GM19328 (cell line): ENCODE measurements at regions not wholly inside any gene's neighbourhood (a gene's known extent, or its start where the extent isn't known, plus 50 kb on each side); places are given as distances from the start of the nearest gene placed in this dataset.
"Not testable (repeated sequence)": the region's sequence is repeated elsewhere in the genome, so short reads cannot be mapped to it uniquely, and the experiment has no call there.

ENCODE experiments used
- ATAC-seq: cut with Tn5 transposase; IDR thresholded peaks from one replicate; pipeline ENCODE4 v1.9.1; 2021; ENCODE audit warnings: mild to moderate bottlenecking, moderate library complexity; ENCODE audit not compliant: unreplicated experiment

- ATAC-seq = no peak
Observed at GRCh38 chr10:105597312-105597711, 956.2 kb downstream of the SORCS3 start.

- ATAC-seq = no peak
Observed at GRCh38 chr10:105596749-105597148, 955.7 kb downstream of the SORCS3 start.

GRCh38 chr10:105594296-105594695 lies 953.2 kb downstream of the SORCS3 start:
- no peak for ATAC-seq

GRCh38 chr10:105592468-105592867 lies 951.4 kb downstream of the SORCS3 start:
- ATAC-seq = no peak

GRCh38 chr10:105586451-105587098 lies 945.5 kb downstream of the SORCS3 start:
- ATAC-seq = no peak

- ATAC-seq = no peak
Observed at GRCh38 chr10:105585753-105586152, 944.7 kb downstream of the SORCS3 start.

GRCh38 chr10:105585171-105585570 lies 944.1 kb downstream of the SORCS3 start:
- no peak for ATAC-seq

GRCh38 chr10:105579112-105579511 lies 938.0 kb downstream of the SORCS3 start:
- ATAC-seq = no peak

- ATAC-seq = no peak
Observed at GRCh38 chr10:105577865-105578607, 936.9 kb downstream of the SORCS3 start.

GRCh38 chr10:105559333-105560097 lies 918.4 kb downstream of the SORCS3 start:
- no peak for ATAC-seq

- ATAC-seq = not testable (repeated sequence)
Observed at GRCh38 chr10:105550453-105550852, 909.4 kb downstream of the SORCS3 start.

GRCh38 chr10:105549731-105550130 lies 908.6 kb downstream of the SORCS3 start:
- ATAC-seq = no peak

- ATAC-seq = no peak
Observed at GRCh38 chr10:105545101-105545500, 904.0 kb downstream of the SORCS3 start.

GRCh38 chr10:105540381-105540780 lies 899.3 kb downstream of the SORCS3 start:
- no peak for ATAC-seq

GRCh38 chr10:105538874-105539273 lies 897.8 kb downstream of the SORCS3 start:
- no peak for ATAC-seq

- no peak for ATAC-seq
Observed at GRCh38 chr10:105535478-105535877, 894.4 kb downstream of the SORCS3 start.

- ATAC-seq = no peak
Observed at GRCh38 chr10:105534086-105534485, 893.0 kb downstream of the SORCS3 start.

- ATAC-seq = no peak
Observed at GRCh38 chr10:105516511-105516910, 875.4 kb downstream of the SORCS3 start.

- no peak for ATAC-seq
Observed at GRCh38 chr10:105514106-105514505, 873.0 kb downstream of the SORCS3 start.

GRCh38 chr10:105509517-105509916 lies 868.4 kb downstream of the SORCS3 start:
- ATAC-seq = no peak

GRCh38 chr10:105506262-105506661 lies 865.2 kb downstream of the SORCS3 start:
- ATAC-seq = no peak

GRCh38 chr10:105503714-105504113 lies 862.6 kb downstream of the SORCS3 start:
- no peak for ATAC-seq
